ENCODE measurements at regions not wholly inside any gene's neighbourhood (a gene's known extent, or its start where the extent isn't known, plus 50 kb on each side); places are given as distances from the start of the nearest gene placed in this dataset.

DNA sequence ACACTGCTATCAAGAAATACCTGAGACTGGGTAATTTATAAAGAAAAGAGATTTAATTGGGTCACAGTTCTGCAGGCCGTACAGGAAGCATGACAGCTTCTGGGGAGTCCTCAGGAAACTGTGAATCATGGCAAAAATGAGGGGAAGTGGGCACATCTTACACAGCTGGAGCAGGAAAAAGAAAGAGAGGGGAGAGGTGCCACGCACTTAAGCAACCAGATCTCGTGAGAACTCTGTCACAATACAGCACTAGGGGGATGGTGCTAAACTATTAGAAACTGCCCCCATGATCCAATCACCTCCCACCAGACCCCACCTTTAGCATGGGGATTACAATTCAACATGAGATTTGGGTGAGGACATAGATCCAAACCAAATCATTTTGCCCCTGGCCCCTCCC is 105.5 kb upstream of the CPLX2 start:
- no peaks in the 10 kb centered on the region for H3K36me3 ChIP-seq
- peaks cover 3% of the 10 kb centered on the region; the same call in 1 of the 2 replicates for H3K9me3 ChIP-seq
- no peak for DNase-seq
- H3K4me3 ChIP-seq = no peak overlapping the region
- peaks cover 22% of the 10 kb centered on the region for H3K27me3 ChIP-seq

DNA sequence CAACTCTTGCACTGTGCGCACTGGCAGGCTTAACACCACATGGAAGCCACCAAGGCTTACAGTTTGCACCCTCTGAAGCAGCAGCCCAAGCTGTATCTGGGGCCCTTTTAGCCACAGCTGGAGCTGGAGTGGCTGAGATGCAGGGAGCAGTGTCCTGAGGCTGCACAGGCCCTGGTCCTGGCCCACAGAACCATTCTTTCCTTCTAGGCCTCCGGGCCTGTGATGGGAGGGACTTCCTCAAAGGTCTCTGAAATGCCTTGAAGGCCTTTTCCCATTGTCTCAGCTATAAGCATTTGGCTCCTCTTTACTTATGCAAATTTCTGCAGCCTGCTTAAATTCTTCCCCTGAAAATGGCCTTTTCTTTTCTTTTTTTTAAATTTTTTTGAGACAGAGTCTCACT is 104.4 kb upstream of the CPLX2 start:
- no peak overlapping the region for H3K4me3 ChIP-seq
- peaks cover 22% of the 10 kb centered on the region for H3K27me3 ChIP-seq
- H3K9me3 ChIP-seq = peaks cover 3% of the 10 kb centered on the region; the same call in 1 of the 2 replicates
- H3K36me3 ChIP-seq = no peaks in the 10 kb centered on the region
- no peak for DNase-seq

DNA sequence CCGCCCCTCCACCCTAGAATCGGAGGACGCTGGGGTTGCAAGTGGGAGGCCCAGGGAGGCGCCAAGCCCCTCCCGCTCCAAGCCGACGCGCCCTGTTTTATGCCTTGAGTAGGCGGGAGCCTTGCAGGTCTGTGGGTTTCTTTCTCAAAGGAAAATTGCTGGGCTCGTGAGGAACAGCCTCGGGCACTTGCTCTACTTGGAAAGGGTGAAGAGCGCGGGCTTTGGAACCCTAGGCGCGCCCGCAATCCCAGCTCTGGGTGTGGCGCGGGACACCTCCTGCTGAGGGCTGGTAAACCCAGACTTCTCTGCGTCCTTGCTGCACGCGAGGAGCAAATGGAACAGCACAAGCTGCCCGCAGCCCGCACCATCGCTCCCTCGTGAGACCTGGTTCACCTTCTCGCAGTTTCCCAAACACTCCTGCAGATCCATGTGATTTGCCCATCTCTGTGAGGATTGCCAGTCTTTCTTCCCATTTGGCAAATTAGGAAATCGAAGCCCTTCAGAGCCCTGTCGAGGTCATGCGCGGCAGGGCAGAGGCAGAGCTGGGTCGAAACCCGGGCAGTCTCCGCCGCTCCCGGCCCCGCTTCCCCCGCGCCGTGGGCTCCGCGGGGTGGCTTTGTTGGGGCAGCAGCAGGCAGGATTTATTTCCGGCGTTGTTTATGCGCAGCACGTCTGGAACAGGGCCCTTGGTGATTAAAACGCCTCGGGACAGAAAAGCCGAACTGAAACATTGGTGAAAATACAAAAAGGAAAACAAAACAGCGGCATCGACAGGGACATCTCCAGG is 98.4 kb upstream of the CPLX2 start:
- DNase-seq = peak; percentile 29

DNA sequence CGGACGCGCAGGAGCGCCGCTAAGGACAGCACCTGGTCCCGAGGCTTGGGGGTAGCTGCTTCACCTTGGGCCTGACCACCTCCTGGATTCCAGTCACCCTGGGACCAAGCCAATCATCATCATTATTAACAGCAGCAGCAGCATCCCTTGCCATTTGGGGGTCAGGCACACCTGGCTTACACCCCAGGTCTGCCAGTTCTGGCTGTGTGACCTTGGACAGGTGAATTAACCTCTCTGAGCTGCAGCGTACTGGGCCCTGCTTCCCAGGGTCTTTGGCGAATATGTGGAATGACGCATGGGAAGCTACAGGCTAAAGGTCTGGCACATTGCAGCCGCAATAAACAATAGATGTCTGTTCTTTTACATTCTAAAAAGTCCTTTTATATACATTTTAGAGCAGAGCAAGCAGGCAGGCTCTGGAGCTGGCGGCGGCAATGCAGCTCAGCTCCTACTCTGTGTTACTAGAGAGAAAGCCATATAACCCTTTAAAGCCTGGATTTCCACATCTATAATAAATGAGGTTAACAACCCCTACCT is 97.8 kb upstream of the CPLX2 start:
- no peaks in the 10 kb centered on the region for H3K9me3 ChIP-seq
- H3K27me3 ChIP-seq = no peaks in the 10 kb centered on the region; the same call in 1 of the 2 replicates
- DNase-seq = no peak
- H3K36me3 ChIP-seq = no peaks in the 10 kb centered on the region
- peak overlapping the region; percentile 26 for H3K4me3 ChIP-seq

More for the DNA sequence above, 98.4 kb upstream of the CPLX2 start:
- H3K36me3 ChIP-seq = no peaks in the 10 kb centered on the region
- H3K4me3 ChIP-seq = peak overlapping the region; percentile 26
- H3K9me3 ChIP-seq = no peaks in the 10 kb centered on the region
- no peaks in the 10 kb centered on the region; the same call in 1 of the 2 replicates for H3K27me3 ChIP-seq

DNA sequence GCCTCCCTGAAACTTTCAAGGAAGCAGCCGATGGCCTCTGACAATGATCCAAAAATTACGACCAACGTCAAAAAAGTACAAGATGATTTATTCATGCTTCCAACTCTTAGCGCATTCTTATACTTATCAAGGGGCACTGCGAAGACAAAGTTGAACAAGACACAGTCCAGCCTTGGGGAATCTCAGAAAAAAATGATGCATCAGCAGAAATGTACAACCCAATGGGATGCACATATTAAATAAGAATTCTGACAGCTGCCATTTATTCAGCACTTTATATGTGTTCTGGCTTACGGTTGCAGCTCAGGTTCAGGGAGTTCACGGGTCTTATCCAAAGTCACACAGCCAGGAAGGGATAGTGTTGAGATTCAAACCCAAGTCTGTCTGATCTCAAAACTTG is 96.0 kb upstream of the CPLX2 start:
- no peaks in the 10 kb centered on the region for H3K36me3 ChIP-seq
- H3K9me3 ChIP-seq = peaks cover 9% of the 10 kb centered on the region
- no peak for DNase-seq
- no peak overlapping the region for H3K4me3 ChIP-seq
- H3K27me3 ChIP-seq = peaks cover 2% of the 10 kb centered on the region; the same call in 1 of the 2 replicates

DNA sequence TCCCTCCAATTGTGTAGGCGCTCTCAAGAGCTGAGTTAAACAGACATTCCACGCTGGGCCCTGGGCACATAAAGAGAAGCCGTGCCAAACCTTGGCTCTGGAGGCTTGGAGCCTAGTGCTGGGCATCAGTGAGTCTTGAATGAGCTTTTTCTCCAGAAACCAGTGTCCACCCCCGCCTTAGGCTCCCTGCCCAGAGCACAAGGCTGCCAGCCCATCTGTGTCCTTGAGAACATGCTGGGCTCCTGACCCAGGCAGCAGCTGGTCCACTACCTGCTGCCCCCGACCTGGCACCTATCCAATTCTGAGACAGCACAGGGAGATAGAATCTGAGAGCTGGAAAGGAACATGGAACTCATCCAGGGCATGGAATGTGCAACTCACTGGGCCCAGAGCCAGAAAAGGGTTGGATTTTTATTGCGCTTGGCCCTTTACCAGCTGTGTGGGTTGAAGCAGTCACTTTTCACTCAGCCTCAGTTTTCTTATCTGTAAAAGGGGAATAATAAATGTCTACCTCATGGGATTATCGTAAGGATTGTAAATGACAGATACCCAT is 92.4 kb upstream of the CPLX2 start:
- no peaks in the 10 kb centered on the region for H3K36me3 ChIP-seq

DNA sequence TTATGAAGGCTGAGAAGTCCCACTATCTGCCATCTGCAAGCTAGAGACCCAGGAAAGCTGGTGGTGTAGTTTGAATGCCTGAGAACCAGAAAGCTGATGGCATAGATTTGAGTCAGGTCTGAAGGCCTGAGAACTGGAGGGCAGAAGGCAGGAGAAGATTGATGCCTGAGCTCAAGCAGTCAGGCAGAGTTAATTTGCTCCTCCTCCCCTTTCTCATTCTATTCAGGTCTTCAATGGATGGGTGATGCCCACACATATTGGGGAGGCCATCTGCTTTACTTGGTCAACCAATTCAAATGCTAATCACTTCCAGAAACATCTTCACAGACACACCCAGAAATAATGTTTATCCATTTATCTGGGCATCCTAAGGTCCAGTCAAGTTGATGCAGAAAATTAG is 87.6 kb upstream of the CPLX2 start:
- no peak for DNase-seq
- peaks cover 9% of the 10 kb centered on the region for H3K9me3 ChIP-seq
- peaks cover 40% of the 10 kb centered on the region for H3K27me3 ChIP-seq

More for the DNA sequence above, 92.4 kb upstream of the CPLX2 start:
- Histone ChIP-seq H3K27me3 (peaks cover 16% of the 10 kb centered on the region), H3K9me3 (peaks cover 9% of the 10 kb centered on the region), H3K4me3 (no peak overlapping the region)
- peak; percentile 94 for DNase-seq

DNA sequence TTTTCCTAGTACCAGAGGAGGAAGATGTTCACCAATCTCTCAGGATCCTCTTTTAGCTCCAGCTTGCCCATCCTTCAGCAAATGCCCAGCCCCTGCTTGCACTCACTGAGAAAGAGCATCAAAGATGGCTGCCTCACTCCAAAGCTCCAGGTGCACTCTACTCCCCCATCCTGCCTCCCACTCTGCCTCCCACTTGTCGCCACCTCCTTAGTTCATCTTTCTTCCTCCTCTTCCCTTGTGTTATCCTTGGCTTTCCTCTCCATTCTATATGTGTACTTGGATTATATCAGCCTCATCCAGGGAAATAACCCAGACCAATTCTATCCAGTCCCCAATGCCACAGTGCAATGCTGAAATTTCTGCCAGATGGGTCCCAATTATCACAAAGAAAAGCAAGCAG is 87.1 kb upstream of the CPLX2 start:
- H3K27me3 ChIP-seq = peaks cover 44% of the 10 kb centered on the region
- H3K9me3 ChIP-seq = peaks cover 9% of the 10 kb centered on the region
- DNase-seq = no peak
- no peaks in the 10 kb centered on the region for H3K36me3 ChIP-seq
- no peak overlapping the region for H3K4me3 ChIP-seq

More for the DNA sequence above, 87.6 kb upstream of the CPLX2 start:
- H3K36me3 ChIP-seq = no peaks in the 10 kb centered on the region
- no peak overlapping the region for H3K4me3 ChIP-seq

DNA sequence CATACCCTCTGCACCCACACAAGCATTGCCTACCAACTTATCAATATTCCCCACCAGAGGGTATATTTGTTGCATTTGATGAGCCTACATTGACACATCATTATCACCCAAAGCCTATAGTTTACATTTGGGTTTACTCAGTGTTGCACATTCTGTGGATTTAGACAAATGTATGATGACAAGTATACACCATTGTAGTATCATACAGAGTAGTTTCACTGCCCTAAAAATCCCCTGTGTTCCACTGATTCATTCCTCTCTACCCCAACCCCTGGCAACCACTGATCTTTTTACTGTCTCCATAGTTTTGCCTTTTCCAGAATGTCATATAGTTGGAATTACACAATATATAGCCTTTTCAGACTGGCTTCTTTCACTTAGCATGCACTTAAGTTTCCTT is 85.7 kb upstream of the CPLX2 start:
- no peaks in the 10 kb centered on the region for H3K36me3 ChIP-seq
- H3K27me3 ChIP-seq = peaks cover 45% of the 10 kb centered on the region
- no peaks in the 10 kb centered on the region for H3K9me3 ChIP-seq
- H3K4me3 ChIP-seq = no peak overlapping the region
- DNase-seq = no peak

DNA sequence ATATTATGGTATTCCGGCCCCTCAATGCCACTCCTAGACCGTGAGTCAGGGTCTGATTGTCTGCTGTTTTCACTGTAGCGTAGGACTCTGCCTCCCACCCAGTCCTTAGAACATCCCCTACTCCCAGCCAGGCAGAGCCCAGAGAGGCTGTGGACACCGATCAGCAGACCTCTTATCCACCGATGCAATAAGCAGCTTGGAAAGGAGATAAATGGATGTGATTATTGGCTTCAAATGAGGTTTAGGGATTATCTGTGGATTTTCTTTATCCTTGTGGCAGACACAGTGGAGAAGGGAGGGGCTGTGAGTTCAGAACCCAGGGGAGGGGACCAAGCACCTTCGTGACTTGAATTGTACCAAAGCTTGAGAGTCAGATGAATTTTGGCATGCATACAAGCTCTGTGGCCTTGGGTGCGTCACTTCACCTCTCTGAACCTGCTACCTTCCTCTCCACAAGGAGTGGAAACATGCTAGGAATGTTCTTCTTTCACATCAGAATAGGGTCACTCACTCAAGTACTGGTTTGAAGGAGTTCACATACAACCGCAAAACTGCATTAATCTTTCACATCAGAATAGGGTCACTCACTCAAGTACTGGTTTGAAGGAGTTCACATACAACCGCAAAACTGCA is 83.1 kb upstream of the CPLX2 start:
- Histone ChIP-seq H3K9me3 (no peaks in the 10 kb centered on the region), H3K27me3 (peaks cover 50% of the 10 kb centered on the region), H3K4me3 (no peak overlapping the region), H3K36me3 (no peaks in the 10 kb centered on the region)
- DNase-seq = no peak

DNA sequence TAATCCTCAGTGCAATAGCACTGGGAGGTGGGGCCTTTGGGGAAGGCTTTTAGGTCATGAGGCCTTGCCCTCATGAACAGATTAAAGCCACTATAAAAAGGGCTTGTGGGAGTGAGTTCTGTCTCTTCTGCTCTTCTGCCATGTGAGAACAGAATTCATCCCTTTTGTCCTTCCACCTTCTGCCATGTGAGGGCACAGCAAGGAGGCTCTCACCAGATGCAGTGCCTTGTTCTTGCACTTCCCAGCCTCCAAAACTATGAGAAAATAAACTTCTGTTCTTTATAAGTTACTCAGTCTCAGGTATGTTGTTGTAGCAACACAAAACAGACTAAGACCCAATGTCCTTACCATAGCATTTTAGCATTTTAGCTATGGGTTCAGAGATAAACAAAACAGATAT is 81.7 kb upstream of the CPLX2 start:
- no peak for DNase-seq
- Histone ChIP-seq H3K36me3 (no peaks in the 10 kb centered on the region), H3K9me3 (no peaks in the 10 kb centered on the region), H3K4me3 (no peak overlapping the region), H3K27me3 (peaks cover 53% of the 10 kb centered on the region)

DNA sequence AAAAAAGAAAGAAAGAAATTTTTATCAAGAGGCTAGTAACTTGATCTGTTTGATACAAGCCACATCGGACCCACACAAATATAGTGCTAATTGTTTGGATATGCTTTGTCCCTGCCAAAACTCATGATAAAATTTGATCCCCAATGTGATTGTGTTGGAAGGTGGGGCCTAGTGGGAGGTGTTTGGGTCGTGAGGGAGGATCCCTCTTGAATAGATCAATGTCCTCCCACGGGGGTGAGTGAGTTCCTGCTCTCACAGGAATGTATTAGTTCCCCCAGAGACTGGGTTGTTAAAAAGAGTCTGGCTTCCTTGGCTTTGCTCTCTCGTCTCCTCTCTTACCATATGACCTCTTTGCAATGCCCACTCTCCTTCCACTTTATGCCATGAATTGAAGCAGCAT is 80.6 kb upstream of the CPLX2 start:
- H3K4me3 ChIP-seq = no peak overlapping the region
- H3K9me3 ChIP-seq = no peaks in the 10 kb centered on the region
- DNase-seq = no peak
- H3K36me3 ChIP-seq = no peaks in the 10 kb centered on the region
- H3K27me3 ChIP-seq = peaks cover 49% of the 10 kb centered on the region

DNA sequence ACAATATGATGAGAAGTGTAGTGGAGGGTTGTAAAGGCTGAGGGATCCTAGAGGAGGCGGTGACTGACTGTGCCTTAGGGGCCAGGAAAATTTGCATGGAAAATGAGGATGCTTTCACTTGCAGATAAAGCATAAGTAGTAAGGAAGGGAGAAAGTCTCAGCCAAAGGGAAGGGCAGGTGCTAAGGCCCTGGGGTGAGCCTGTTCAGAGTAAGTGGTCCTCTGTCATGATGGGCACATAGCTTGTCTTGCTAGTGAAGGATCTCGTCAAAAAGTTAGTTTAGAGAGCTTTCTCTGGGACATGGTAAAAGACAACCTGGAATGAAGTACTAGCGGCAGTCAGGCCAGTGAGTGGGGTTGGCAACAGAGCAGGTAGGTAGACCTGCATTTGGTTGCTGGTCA is 75.4 kb upstream of the CPLX2 start:
- Histone ChIP-seq H3K4me3 (no peak overlapping the region), H3K27me3 (peaks cover 42% of the 10 kb centered on the region), H3K9me3 (no peaks in the 10 kb centered on the region), H3K36me3 (no peaks in the 10 kb centered on the region)
- DNase-seq = no peak

DNA sequence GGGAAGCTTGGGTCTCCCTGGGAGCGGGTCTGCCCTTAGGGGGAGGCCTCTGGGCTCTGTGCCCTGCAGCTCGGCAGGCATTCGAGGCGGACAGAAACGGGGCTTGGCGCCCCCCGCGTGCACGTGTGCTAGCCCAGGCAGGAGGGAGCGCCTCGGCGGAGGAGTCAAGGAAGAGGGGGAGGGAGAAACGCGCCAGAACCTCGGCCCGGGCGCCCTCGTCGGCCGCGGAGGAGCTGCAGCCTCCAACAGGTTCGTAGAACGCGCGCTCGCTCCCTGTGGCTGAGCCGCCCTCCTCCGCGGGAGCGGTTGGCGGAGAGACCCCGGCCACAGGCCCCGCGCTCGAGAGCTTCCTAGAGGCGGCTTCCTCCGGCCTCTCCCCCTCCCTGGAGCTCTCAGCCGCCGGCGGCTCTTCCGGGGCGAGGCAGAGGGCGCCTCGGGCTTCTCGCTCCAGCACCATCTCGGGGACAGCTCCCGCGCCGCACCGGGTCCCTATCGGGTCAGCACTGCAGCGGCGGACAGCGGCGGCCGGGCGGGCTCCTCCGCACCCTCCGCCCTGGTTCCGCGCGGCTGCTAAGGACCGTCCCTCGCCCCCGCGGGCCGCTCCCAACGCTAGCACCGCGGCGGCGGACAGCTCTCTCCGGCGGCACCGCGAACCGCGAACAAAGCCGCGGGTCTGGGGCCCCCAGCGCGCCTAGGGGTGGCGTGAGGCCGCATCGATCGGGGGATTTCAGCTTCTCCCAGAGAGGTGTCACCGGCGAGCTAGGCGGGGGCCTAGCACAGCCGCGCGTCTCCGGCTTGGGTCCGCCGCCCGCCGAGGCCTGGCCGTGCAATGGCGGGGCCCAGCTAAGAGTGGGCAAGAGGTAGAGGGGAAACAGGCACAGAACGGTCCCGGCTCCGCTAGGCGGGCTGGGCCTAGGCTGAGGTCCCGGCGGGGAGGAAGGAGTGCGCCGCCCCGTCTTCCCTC is 74.6 kb upstream of the CPLX2 start:
- no peaks in the 10 kb centered on the region for H3K36me3 ChIP-seq
- no peaks in the 10 kb centered on the region for H3K9me3 ChIP-seq
- peaks cover 38% of the 10 kb centered on the region for H3K27me3 ChIP-seq
- peak; percentile 91 for DNase-seq
- peak overlapping the region; percentile 26 for H3K4me3 ChIP-seq

DNA sequence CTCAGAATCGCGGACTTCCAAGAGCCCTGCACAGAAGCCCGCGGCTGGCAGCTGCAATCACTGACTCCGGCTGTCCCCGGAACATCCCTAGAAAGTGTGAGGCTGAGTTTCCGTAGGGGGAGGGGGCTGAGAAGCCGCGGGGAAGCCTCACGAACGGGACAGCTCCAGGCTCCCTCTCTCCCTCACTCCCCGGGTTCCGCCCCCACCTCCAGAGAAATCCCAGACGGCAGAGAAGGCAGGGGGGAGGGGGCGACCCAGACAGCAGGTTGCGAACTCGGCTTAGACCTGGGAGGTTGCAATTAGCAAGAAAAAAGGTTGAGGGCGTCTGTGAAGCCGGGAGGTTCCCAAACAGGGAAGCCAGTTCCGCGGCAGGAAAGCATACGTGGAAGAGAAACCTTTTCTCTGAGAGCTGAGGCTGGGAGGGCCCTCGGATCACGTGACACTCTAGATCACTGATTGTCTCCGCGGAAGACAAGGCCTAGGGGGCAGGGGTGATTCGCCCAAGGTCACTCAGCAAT is 73.8 kb upstream of the CPLX2 start:
- no peak for DNase-seq
- H3K36me3 ChIP-seq = no peaks in the 10 kb centered on the region
- no peak overlapping the region; the same call in 1 of the 2 replicates for H3K4me3 ChIP-seq
- no peaks in the 10 kb centered on the region for H3K9me3 ChIP-seq
- peaks cover 33% of the 10 kb centered on the region for H3K27me3 ChIP-seq

DNA sequence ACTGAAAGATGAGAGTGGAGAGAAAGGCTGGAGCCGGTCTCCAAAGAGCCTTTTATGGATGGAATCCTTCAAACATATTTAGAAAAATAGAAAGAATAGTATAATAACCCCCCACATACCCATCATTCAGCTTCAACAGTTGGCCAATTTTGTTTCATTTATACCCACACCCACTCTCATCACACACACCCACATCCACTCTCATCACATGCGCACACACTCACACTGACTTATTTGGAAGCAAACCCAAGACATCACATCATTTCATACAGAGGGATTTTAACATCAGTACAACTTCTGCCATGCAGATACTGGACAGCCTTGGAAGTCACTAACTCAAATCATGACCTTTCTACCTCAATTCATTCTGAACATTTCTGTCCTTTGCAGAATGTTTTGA is 72.8 kb upstream of the CPLX2 start:
- no peak overlapping the region for H3K4me3 ChIP-seq
- no peaks in the 10 kb centered on the region for H3K9me3 ChIP-seq
- DNase-seq = no peak

More for the DNA sequence above, 72.8 kb upstream of the CPLX2 start:
- H3K36me3 ChIP-seq = no peaks in the 10 kb centered on the region
- peaks cover 29% of the 10 kb centered on the region for H3K27me3 ChIP-seq
